Sigmoid colon (tissue), 4 donors: ENCODE measurements at regions not wholly inside any gene's neighbourhood (a gene's known extent, or its start where the extent isn't known, plus 50 kb on each side); places are given as distances from the start of the nearest gene placed in this dataset.

Source experiments
- CTCF ChIP-seq, 4 experiments: fragments of 450-650 bp in 3 of 4; fragments of 200-600 bp in 1 of 4; IDR thresholded peaks; one replicate each; pipeline ENCODE4 v1.5.1; 2016 to 2019; ENCODE audit warnings: antibody characterized with exemption in 4 of 4, mild to moderate bottlenecking in 3 of 4, moderate library complexity in 2 of 4
- POLR2A ChIP-seq, 2 donors: fragments of 450-650 bp; IDR thresholded peaks; one replicate each; pipeline ENCODE4 v1.6.1; 2016; ENCODE audit warnings: antibody characterized with exemption in 2 of 2, mild to moderate bottlenecking in 2 of 2, moderate library complexity in 2 of 2
- POLR2AphosphoS5 ChIP-seq, 4 donors: sonication (generic); formaldehyde crosslinking; IDR thresholded peaks; one replicate each; pipeline ENCODE4 v1.6.1; 2017; ENCODE audit warnings: antibody characterized with exemption in 4 of 4

DNA sequence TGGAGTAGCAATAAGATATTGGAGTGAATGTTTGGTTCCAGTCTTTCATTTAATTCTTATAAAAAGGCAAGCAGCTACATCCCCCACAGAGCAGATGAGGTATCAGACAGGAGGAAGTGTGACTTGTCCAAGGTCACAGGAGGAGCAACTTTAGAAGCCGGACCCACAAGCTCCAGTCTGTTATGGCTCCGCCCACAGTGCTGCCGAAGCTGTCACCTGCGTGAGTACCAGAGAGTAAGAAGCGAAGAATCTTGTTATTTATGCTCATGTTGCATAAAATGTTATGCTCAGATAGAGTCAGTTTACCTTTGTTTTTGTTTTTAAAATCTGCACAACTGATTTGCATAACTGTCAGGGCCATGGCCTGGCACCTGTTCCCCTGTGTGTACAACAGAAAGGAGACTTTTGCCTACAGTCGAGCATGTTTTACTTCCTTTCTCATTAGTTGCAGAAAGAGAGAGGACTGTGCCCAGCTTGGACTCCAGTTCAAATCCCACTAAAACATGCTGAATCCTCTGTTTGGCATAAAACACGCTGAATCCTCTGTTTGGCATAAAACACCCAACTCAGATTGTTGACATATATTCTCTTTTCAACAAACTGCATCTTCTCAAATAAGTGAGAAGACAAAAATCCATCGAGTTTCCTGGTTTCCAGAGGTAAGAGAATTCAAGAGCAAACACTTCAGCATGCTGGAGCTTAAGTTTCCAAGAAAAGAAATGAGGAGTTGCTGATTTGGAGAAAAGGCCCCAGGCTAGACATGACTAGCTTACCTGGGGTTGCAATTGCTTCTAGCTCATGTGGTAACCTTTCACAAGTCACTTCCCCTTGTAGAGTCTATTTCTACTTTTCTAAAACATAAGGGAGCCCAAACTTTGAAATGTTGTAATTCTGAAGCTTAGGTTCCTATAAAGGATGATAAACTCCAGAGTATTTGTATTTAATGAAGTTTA, 409.8 kb upstream of the ZMIZ1 start:
- TF ChIP-seq POLR2AphosphoS5 (IDR thresholded peaks at IDR 0.05): no peak
- no peak for TF ChIP-seq CTCF (IDR thresholded peaks at IDR 0.05)
- TF ChIP-seq POLR2A (IDR thresholded peaks at IDR 0.05): no peak
